ENCODE measurements at regions not wholly inside any gene's neighbourhood (a gene's known extent, or its start where the extent isn't known, plus 50 kb on each side); places are given as distances from the start of the nearest gene placed in this dataset.
"Not testable (repeated sequence)": the region's sequence is repeated elsewhere in the genome, so short reads cannot be mapped to it uniquely, and the experiment has no call there.

DNA sequence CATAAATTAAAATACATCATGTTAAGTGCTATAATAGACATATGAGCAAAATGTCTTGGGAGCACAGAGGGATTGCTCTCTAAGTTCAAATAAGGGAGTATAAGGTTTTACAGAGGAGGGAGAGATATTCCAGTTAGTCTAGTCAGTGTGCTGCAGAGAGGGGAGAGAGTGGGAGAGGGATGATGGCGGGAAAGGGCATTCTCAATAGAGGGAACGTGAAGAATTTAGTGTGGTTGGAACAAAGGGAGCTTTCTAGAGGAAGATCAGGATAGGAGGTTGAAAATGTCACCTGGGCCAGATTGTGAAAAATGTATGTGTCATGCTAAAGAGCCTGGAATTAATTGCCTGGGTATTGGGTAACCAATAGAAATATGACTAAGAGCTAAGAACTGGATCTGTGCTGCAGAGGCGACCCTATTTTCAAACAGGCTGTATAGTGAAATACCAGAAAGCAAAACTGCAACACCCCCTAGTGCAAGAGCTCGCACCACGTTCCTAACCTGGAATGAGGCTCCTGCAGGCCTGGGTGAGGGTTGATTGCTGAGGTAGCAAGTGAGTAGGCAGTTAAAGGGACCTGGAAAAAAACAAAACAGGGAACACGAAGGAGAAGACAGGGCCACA, 791.8 kb upstream of the C9orf72 start:
- no peak for DNase-seq

DNA sequence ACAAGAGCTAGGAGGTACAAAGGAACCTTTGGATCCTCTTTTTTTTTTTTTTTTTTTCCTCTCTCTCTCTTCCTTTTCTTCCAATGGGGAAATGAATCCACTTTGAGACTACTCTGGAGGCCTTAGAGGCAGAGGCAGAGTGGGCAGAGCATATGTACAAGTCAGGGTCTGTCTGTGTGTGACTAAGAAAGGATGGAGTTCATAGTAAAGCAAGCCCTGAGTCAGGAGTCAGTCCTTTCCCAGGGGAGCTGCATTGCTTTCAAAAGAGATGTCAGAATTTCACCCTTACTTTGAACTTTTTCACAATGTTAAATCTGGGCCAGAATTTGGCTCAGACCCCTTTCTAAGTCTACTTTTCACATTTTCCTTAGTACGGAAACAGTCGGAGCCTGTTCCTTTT, 792.4 kb upstream of the C9orf72 start:
- DNase-seq = no peak

DNA sequence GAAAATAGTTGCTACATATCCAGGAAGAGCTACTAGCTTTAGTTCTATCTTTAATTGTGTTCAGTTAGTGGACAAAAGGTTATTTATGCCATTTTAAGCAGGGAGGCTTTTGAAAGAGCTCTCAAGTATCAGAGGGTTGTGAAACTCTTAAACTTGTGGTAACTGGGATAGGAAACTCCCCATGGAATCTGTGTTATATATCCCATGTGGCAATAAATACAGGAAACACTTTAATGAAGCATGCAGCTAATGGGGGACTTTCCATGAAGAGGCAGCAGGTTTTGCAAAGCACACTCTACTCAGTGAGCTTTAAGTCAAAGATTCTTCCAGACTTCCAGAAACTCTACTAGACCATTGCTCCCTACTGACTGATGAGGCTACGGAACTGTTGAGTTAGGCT, 805.0 kb upstream of the C9orf72 start:
- DNase-seq = no peak

DNA sequence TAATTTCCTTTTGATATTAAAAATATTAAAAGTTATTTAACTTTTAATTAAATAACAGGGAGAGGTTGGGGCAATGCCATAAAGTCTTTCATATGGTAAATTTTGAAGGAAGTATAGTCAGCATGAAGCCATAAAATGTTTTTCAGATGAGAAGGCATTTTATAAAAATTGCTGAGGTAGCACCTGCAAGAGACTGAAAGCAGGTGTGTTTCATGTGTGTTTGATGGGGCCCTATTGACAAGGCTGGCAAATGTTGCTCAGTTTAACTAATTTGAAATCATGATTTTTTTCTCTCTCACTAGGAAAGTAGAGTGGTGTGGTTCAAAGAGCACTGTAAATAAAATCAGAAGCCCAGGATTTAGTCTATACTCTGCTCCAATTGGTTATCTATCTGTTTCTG, 805.8 kb upstream of the C9orf72 start:
- DNase-seq = no peak

DNA sequence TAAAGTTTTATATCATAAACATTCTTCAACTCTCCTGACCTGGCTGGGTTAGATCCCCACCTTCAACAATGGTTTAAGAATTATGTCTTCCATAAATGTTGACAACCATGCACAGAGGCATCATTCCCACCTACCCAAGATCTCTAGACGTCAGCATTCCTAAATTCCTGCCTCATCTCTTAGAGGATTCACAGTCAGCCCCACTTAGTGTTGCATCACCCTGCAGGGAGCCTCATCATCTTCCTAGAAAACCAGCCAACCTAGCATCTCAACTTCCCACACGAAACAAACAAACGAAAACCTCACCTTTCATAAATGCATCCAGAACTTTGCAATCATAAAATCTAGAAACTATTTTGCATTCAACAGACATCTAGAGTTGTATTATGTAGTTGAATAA, 816.1 kb upstream of the C9orf72 start:
- no peak for DNase-seq

DNA sequence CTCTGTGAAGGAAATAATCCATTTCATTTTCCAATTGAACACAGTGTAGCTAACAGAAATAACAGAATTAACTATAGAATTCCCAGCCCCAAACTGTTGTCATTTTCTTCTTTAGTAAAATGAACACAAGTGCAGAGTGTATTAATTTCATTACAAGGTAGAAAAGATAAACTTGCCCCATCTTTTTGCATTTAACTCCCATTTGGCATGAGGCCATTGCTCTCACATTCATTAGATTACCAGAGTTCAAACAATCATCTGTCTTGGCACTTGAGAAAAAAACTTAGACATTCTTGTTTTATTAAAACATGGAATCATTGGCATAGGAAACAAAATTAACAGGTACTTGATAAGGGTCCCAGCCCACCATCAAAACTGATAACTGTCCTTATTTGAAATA, 821.5 kb upstream of the C9orf72 start:
- no peak for DNase-seq

DNA sequence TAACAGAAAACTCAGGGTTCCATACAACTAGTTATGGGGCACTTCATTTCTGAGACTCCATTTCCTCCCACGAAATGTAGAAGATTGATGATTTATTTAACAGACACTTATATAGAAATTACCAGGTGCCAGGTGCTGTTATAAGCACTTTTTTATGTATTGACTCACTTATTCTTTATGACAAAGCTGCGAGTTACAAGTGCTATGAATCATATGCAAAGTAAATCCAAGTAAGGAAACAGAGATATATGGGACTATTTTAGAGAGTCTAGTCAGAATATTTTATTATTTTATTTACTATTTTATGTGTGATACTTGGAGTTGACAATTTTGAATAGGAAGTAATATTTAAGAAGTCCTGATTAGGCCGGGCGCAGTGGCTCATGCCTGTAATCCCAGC, 822.8 kb upstream of the C9orf72 start:
- DNase-seq = no peak

DNA sequence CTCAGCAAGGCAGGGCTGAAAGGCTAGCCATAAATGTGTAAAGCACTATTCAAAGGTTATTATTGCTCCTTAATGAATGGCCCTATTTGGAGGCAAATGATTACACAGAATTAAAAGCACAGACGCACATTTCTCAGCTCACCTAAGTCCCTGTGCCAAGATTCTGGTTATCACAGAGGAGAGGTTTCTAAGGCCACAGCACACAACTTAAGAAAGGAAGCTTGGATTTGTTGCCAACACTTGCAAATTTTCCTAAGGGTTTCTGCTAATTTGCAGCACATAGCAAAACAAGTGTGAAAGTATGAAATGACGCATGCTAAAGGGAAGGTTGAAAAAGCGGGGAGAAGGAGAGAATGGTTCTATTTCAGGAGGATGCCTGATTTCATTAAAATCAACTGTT, 834.1 kb upstream of the C9orf72 start:
- no peak for DNase-seq

DNA sequence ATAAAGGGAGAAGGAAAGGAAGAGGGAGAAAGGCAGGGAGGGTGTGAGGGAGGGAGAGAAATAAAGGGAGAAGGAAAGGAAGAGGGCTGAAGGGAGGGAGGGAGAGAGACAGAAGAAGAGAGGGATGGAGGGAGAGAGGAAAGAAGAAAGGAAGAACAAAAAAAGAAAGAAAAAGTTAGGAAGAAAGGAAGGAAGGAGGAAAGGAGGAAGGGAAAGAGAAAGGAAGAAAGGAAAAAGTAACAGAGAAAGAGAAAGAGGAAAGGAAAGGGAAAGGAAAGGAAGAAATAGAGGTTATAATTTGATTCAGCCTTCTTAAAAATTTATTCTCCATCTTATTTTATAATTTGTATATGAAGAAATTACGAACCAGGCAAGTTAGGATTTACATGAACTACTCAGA, 836.6 kb upstream of the C9orf72 start:
- no peak for DNase-seq

DNA sequence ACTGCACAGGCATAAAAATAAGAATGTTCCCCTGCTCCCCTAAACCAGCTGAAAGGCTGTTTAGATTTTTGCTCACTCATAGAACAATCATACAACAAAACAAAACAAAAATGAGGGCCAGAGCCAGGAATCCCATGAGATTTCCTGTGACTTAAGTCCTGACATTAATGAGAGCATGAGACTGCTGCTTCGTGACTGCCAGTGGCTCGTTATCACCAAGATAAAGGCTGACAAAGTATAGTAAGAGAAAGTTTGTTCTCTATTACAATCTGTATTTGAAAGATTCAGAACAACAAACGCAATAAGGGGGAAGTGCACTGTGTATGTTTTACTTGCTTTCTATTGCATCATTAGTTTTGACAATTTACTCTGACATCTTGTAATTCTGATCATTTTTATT, 837.1 kb upstream of the C9orf72 start:
- no peak for DNase-seq

DNA sequence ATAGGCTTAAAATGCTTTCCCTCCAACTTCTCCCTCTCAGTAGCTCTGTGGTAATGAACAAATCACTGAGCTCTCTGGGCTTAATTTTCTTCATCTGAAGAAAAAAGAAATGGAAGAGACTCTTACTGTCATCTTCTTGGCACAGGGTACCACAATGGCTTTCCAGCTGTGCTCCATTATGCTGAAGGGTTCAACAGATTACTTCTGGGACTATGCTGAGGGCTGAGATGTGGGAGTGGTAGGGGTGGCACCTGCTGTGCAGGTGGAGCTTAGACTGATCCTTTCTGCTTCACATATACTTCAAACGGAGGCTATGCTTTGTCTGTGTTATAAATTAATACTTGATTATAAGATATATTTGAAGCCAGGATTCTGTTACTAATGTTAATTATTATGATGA, 840.2 kb upstream of the C9orf72 start:
- DNase-seq = no peak

DNA sequence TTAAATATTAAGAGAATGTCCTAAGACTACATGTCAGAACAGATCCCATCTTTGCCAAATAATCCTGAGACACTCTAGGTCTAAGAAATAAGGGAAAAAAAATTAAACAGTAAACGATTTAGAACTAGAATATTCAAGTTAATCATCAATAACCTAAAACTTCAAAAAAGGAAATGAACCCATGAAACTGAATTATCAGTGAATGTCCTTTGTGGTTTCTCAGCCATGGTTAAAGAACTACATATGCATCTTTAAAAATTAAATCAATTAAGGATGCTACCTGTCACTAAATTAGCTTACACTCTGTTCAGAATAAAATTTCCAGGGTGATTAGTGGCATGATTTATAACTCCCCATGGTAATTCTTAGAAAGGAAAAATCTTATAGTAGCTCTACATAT, 850.0 kb upstream of the C9orf72 start:
- no peak for DNase-seq

DNA sequence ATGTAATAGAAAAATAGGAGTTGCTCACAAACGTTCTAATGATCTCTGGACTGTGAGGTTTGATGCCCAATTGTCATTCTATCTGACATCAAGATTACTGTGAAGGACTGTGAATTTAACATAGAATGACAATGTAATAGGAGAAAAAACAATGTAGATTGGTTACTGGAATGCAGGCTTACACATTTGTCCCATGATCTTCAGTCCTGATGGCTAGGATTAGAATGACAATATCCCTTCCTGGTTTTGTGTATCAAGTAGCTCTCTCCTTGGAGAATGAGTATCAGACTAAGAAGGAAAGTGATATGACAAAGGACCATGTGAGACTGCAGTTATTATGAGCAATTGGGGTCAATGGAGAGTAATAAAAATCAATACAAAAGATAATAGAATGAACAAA, 862.2 kb upstream of the C9orf72 start:
- no peak for DNase-seq

DNA sequence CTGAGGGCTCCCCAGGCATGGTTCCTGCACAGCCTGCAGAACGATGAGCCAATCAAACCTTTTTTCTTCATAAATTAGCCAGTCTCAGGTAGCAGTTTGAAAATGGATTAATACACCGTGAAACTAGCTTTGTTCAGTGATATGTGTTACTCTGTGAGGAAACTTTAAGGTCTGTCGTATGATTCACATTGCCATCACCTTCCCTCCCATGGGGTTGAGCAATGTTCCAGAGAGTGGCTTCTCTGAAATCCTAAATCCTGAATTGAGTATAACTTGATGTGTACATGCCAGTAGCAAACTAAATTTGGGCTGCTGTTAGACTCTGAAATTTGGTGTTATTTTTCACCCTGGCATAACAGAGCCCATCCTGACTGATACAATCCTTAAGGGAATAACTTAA, 866.4 kb upstream of the C9orf72 start:
- DNase-seq = no peak

DNA sequence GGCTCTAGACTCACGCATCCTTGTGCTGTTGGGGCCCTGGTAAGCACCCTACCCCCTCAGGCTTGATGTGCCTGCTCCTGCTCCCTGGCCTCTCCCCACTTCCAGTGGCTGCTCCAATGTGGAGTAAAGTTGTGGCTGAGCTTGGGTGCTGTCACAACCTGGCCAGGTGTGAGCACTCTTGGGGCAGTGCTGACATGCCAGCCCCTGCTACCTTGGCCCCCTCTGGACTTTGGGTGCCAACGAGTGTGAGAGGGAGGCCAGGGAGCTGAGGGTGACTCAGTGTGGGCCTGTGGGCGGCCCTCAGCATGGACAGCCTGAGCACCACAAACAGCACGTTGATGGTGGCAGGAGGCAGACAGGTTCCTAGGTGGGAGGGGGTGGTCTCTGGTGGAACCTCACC, 870.2 kb upstream of the C9orf72 start:
- no peak for DNase-seq

DNA sequence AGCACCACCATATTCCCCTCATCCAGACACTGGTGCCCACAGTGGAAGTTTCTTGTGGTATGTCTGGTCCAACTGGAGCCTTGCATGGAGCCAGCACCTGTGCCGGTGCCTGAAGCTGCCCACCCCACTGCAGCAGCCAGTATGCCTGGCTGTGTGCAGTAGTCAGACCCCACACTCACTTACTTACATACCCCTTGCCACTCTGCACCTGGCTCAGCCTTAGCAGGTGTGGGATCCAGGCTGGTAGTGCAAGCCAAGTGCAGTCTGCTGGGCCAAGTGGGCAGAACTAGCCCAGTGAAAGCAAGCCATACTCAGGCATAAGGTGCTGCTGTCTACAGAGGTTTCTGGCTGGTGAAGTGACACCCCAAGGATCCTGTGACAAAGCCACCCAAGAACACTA, 871.4 kb upstream of the C9orf72 start:
- DNase-seq = no peak

DNA sequence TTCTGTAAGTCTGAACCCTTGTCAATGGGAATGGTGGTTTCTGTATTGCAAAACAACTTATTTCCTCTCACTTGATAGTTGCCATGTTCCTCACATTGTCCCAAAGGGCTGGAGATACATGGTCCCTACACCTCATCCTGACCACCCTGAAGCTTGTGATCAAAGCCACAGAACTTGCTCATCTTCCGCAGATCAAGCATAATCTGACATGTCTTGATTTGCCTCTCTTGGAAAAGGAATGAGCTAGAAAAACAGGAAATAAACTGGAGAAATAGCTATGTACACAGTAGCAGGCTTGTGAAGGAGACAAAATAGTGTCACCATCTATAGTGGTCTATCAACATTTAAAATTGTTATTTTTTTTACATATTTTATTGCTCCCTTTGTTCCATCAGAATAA, 871.9 kb upstream of the C9orf72 start:
- DNase-seq = no peak

DNA sequence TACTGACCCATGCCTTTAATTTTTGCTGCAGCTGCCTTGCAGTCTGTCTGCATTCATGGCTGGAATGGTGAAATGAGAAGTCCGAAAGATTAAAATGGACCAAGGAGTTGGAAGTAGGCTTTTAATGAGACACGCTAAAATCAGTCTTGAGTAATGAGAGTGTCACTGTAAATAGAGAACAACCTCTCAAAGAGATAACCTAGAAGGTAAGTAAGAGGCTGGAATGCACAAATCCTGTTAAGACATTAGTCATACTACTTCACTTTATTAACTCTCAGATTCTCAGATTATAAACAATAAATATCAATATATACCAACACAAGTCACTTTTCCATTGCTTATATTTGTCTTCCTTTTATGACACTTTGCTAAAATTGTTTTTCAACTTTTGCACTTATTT, 880.6 kb upstream of the C9orf72 start:
- no peak for DNase-seq

DNA sequence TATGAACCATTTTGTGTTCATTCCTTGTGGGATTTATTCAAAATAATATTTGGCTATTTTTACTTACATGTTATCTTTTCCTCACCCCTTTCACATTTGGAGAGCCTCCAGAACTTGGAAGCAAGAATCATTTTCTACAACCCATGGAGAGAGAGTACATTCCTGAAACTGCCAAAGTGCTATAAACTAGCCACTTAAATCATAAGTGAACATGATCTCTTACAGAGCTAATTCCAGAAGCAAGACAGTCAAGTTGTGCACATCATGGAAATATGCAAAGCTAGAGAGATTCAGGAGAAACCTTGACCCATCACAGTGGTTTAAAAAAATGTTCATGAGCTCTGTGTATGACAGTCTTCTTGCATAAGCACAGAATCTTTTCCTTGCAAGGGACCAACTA, 883.6 kb upstream of the C9orf72 start:
- DNase-seq = no peak

DNA sequence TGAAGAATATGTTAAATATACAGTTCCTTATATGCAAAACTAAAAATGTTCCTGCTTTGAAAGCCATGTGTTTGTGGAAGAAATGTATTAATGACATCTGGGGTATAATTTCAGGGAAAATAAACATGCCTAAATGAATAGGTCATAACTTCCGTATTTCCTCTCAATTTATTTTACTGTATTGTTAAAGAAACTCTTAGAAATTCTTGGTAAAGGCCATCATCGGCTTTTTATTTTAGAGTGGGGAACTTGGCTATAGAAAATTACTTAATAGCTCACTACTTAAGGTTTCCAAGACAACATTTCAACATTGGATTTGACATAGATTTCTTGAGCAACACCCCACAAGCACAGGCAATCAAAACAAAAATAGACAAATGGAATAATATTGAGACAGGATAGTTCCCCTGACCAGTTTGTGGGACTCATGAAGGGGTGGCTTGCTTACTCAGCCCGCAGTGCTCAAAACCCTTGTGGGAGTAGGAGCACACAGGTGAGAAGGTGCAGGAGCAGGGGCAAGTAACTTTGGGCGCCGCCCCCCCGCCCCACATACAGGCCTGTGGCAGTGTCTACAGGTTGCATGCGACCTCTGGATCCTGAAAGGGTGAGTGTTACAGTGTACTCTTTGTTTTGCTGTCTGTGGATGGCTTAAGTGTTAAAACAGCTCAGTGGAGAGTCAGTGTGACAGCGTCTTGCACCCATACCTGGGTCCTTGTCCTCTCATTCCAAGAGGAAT, 891.4 kb upstream of the C9orf72 start:
- no peak for DNase-seq

DNA sequence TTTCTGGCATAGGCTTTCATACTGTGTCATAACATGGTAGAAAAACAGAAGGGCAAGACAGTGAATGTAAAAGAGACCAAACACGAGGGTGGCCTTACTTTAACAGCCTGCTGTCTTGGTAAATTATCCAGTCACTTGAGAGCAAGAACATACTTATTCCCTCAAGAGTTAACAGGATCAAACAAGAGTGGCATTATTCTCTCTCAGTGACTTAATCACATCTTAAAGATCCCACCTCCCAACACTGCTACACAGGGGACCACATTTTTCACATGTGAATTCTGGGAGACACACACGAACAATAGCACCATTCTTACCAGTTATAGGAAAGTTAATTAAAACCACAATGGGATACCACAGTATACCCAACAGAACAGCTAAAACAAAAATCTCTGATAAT, 898.0 kb upstream of the C9orf72 start:
- DNase-seq = no peak

DNA sequence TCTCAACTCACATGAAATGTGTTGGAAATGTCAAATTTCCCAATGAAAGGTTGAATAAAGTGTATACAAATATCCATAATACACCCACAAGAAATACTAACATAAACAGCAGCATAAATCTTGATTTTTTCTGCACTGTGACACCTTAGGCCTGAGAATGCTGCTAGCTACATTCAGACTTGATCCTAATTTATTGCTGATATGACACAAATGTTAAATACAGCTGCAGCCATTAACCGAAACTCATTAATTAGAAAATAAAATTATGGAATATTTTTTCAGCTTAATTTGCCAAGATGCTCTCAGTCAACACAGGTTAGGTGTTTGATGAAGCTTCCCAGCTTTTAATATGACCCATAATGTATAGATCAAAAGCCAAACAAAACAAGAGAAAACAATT, 914.3 kb upstream of the C9orf72 start:
- no peak for DNase-seq

DNA sequence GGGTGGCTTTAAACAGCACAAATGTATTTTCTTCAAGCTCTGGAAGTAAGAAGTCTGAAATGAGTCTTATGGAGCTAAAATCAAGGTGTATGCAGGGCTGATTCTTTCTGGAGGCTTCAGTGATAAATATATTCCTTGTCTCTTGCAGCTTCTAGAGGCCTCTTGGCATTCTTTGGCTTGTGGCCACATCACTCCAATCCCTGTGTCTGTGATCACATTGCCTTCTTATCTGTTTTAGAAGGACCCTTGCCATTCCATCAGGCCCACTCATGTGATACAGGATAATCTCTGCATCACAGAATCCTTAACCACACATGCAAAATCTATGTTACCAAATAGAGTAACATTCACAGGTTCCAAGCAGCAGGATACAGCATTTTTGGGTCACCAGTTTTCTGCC, 917.8 kb upstream of the C9orf72 start:
- DNase-seq = no peak

DNA sequence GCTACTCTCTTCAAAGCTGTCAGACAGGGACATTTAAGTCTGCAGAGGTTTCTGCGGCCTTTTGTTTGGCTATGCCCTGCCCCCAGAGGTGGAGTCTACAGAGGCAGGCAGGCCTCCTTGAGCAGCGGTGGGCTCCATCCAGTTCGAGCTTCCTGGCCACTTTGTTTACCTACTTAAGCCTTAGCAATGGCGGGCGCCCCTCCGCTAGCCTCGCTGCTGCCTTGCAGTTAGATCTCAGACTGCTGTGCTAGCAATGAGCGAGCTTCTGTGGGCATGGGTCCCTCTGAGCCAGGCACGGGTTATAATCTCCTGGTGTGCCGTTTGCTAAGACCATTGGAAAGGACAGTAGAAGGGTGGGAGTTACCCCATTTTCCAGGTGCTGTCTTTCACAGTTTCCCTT, 924.9 kb upstream of the C9orf72 start:
- not testable (repeated sequence) for DNase-seq

DNA sequence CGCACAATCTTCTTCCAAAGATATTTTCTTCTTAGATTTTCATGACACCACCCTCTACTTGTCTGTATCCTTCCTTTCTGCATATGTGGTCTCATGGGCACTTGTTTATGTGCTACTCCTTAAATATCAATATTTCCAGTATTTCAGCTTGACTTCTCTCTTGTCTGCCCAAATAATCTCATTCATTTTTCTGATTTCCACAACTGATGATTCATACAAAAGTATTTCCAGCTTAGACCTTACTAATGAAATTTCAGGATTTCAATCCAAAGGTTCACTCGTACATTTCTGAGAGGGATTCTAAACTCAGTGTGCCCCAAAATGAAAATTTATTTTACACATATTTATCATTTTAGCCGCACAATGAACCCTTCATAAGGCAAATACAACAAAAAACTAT, 928.9 kb upstream of the C9orf72 start:
- no peak for DNase-seq

All from suppressor macrophage treated with lipopolysaccharide for 1 hour (primary cell).